ENCODE measurements at regions not wholly inside any gene's neighbourhood (a gene's known extent, or its start where the extent isn't known, plus 50 kb on each side); places are given as distances from the start of the nearest gene placed in this dataset.

GRCh38 chr19:28667348-28667977, 545.5 kb downstream of the UQCRFS1 start:
- Histone ChIP-seq H3K9me3 (ENCODE audit: control insufficient read depth, insufficient read depth, low read depth, low read length) (peaks cover 15% of the 10 kb centered on the region), H3K36me3 (ENCODE audit: control insufficient read depth in 2 of 2, insufficient read depth in 1 of 2, low read length in 2 of 2) (peaks cover 0 to 39% of the 10 kb centered on the region in 2 experiments; a peak in 2 of 3 replicates), H3K27ac (ENCODE audit: extremely low read depth, low read depth, low read length) (no peak overlapping the region), H3K4me3 (ENCODE audit: low read depth, low read length) (no peak overlapping the region), H3K4me1 (ENCODE audit: control insufficient read depth, insufficient read depth, low read length) (peaks cover 18% of the 10 kb centered on the region)
- TF ChIP-seq ZNF324 (tag by site-specific recombination; IDR thresholded peaks at IDR 0.05) (no peak), TRIM28 (IDR thresholded peaks at IDR 0.05; ENCODE audit: borderline replicate concordance, low read length) (peak; percentile 29; the same call in 1 of the 2 replicates), SETDB1 (IDR thresholded peaks at IDR 0.05; ENCODE audit: insufficient read length, low read length) (peak; percentile 88)
- ChIA-PET POLR2A (no interaction called here), CTCF (interaction anchor here (0.8 to 2.4 kb wide), 2 partner anchors 34 to 212 kb away, joined by 3 to 11 read pairs; no protein-coding TSS in a partner anchor)

GRCh38 chr19:28665748-28666147, 547.2 kb downstream of the UQCRFS1 start:
- Histone ChIP-seq H3K27ac (ENCODE audit: extremely low read depth, low read depth, low read length) (no peak overlapping the region), H3K9me3 (ENCODE audit: control insufficient read depth, insufficient read depth, low read depth, low read length) (peaks cover 15% of the 10 kb centered on the region), H3K4me3 (ENCODE audit: low read depth, low read length) (no peak overlapping the region), H3K36me3 (ENCODE audit: control insufficient read depth in 2 of 2, insufficient read depth in 1 of 2, low read length in 2 of 2) (peaks cover 0 to 41% of the 10 kb centered on the region in 2 experiments; a peak in 2 of 3 replicates), H3K4me1 (ENCODE audit: control insufficient read depth, insufficient read depth, low read length) (peaks cover 12% of the 10 kb centered on the region)
- ChIA-PET POLR2A (no interaction called here), CTCF (interaction anchor here (0.6 to 1.6 kb wide), 5 partner anchors 32 to 700 kb away, joined by 3 to 12 read pairs (median 4); no protein-coding TSS in a partner anchor)
- no peak for TF ChIP-seq ZNF311 (tag by site-specific recombination; IDR thresholded peaks at IDR 0.05; ENCODE audit: borderline replicate concordance)
- no peak for TF ChIP-seq PRDM1 (tag by site-specific recombination; IDR thresholded peaks at IDR 0.05)
- TF ChIP-seq ZNF530 (tag by site-specific recombination; IDR thresholded peaks at IDR 0.05; ENCODE audit: low read depth), result no peak
- TF ChIP-seq ZNF473 (tag by site-specific recombination; IDR thresholded peaks at IDR 0.05), result no peak
- no peak for TF ChIP-seq ZNF48 (tag by site-specific recombination; IDR thresholded peaks at IDR 0.05)
- no peak for TF ChIP-seq ZNF544 (tag by site-specific recombination; IDR thresholded peaks at IDR 0.05)
- no peak for TF ChIP-seq ZNF521 (tag by site-specific recombination; IDR thresholded peaks at IDR 0.05)

- Histone ChIP-seq H3K4me3 (ENCODE audit: low read depth, low read length) (no peak overlapping the region), H3K4me1 (ENCODE audit: control insufficient read depth, insufficient read depth, low read length) (no peaks in the 10 kb centered on the region), H3K27ac (ENCODE audit: extremely low read depth, low read depth, low read length) (no peak overlapping the region), H3K9me3 (ENCODE audit: control insufficient read depth, insufficient read depth, low read depth, low read length) (peaks cover 3% of the 10 kb centered on the region), H3K36me3 (ENCODE audit: control insufficient read depth in 2 of 2, insufficient read depth in 1 of 2, low read length in 2 of 2) (peaks cover 0 to 23% of the 10 kb centered on the region in 2 experiments; a peak in 2 of 3 replicates)
- CTCF ChIA-PET, result interaction anchor here (1.0 to 11.6 kb wide), 4 partner anchors 12 to 322 kb away, joined by 3 to 79 read pairs (median 5); no protein-coding TSS in a partner anchor
- TF ChIP-seq ZNF223 (tag by site-specific recombination; IDR thresholded peaks at IDR 0.05) (no peak), ZNF48 (tag by site-specific recombination; IDR thresholded peaks at IDR 0.05) (no peak), ZNF26 (tag by site-specific recombination; IDR thresholded peaks at IDR 0.05) (no peak), HOXC10 (CRISPR knock-in tag; IDR thresholded peaks at IDR 0.05) (no peak), GLIS1 (tag by site-specific recombination; IDR thresholded peaks at IDR 0.05) (no peak), YY1 (tag by site-specific recombination; IDR thresholded peaks at IDR 0.05) (no peak), ZNF202 (tag by site-specific recombination; IDR thresholded peaks at IDR 0.05; ENCODE audit: borderline replicate concordance) (no peak)
- POLR2A ChIA-PET, result no interaction called here
These were observed 556.3 kb downstream of the UQCRFS1 start for GRCh38 chr19:28656644-28657043.

GRCh38 chr19:28655054-28655453, 557.9 kb downstream of the UQCRFS1 start:
- Histone ChIP-seq H3K27ac (ENCODE audit: extremely low read depth, low read depth, low read length) (no peak overlapping the region), H3K4me3 (ENCODE audit: low read depth, low read length) (no peak overlapping the region), H3K9me3 (ENCODE audit: control insufficient read depth, insufficient read depth, low read depth, low read length) (peaks cover 3% of the 10 kb centered on the region), H3K4me1 (ENCODE audit: control insufficient read depth, insufficient read depth, low read length) (no peaks in the 10 kb centered on the region), H3K36me3 (ENCODE audit: control insufficient read depth in 2 of 2, insufficient read depth in 1 of 2, low read length in 2 of 2) (peaks cover 0 to 19% of the 10 kb centered on the region in 2 experiments; a peak in 2 of 3 replicates)
- ChIA-PET POLR2A (no interaction called here), CTCF (interaction anchor here (0.5 to 11.6 kb wide), 3 partner anchors 21 to 702 kb away, joined by 4 to 79 read pairs (median 5); no protein-coding TSS in a partner anchor)
- TF ChIP-seq ZNF501 (tag by site-specific recombination; IDR thresholded peaks at IDR 0.05) (no peak), ZNF2 (tag by site-specific recombination; IDR thresholded peaks at IDR 0.05) (no peak), ZNF184 (tag by site-specific recombination; IDR thresholded peaks at IDR 0.05) (no peak), ZNF214 (tag by site-specific recombination; IDR thresholded peaks at IDR 0.05; ENCODE audit: borderline replicate concordance) (no peak), ZNF202 (tag by site-specific recombination; IDR thresholded peaks at IDR 0.05; ENCODE audit: borderline replicate concordance) (no peak), ZNF510 (tag by site-specific recombination; IDR thresholded peaks at IDR 0.05; ENCODE audit: insufficient replicate concordance) (no peak), ZBTB7A (tag by site-specific recombination; IDR thresholded peaks at IDR 0.05; ENCODE audit: low read depth) (no peak), TSHZ1 (tag by site-specific recombination; IDR thresholded peaks at IDR 0.05; ENCODE audit: borderline replicate concordance) (no peak), RBAK (tag by site-specific recombination; IDR thresholded peaks at IDR 0.05) (no peak)
